CD4-positive, alpha-beta T cell (primary cell): ENCODE measurements at regions not wholly inside any gene's neighbourhood (a gene's known extent, or its start where the extent isn't known, plus 50 kb on each side); places are given as distances from the start of the nearest gene placed in this dataset.

Experiments used
- ATAC-seq: fragments of 200-7000 bp; cut with Tn5 transposase; one replicate; pipeline ENCODE4 v1.10.0; 2022; ENCODE audit warnings: mild to moderate bottlenecking; ENCODE audit not compliant: poor library complexity
- CTCF ChIA-PET: fragments of 350-600 bp; sonication (Branson Sonifier 250); formaldehyde crosslinking; loops from one replicate; lab custom pipeline; 2021; ENCODE audit warnings: antibody characterized with exemption, inconsistent platforms; lab: Charles Lee
- POLR2A ChIA-PET: fragments of 350-600 bp; sonication (Branson Sonifier 250); formaldehyde crosslinking; loops from one replicate; lab custom pipeline; 2021; ENCODE audit warnings: antibody characterized with exemption, inconsistent platforms; lab: Charles Lee
- DNase-seq, 14 experiments: peaks; one replicate each; pipeline ENCODE4 v3.0.0-alpha.2; 2013 to 2020; ENCODE audit warnings: mixed read lengths in 2 of 14
- H3K27ac ChIP-seq, 2 donors: one replicate each; pipeline versions ENCODE4 v1.5.1 to v1.7.0; 2013; ENCODE audit warnings: low read length in 2 of 2, low read depth in 1 of 2, mild to moderate bottlenecking in 1 of 2
- H3K27me3 ChIP-seq, 2 experiments: 1 replicate in 1 of 2; 2 replicates in 1 of 2; pipeline versions ENCODE4 v1.6.1 to v1.7.0; 2013; ENCODE audit warnings: low read length in 2 of 2, control low read depth in 1 of 2, mild to moderate bottlenecking in 1 of 2, moderate library complexity in 1 of 2; ENCODE audit not compliant: insufficient read depth in 2 of 2, control insufficient read depth in 1 of 2
- H3K36me3 ChIP-seq: one replicate; pipeline ENCODE4 v1.6.1; 2013; ENCODE audit warnings: low read length, control low read depth; ENCODE audit not compliant: insufficient read depth
- H3K4me1 ChIP-seq: one replicate; pipeline ENCODE4 v1.6.1; 2013; ENCODE audit warnings: low read length, control low read depth; ENCODE audit not compliant: insufficient read depth
- H3K4me3 ChIP-seq: one replicate; pipeline ENCODE4 v1.5.1; 2013; ENCODE audit warnings: mild to moderate bottlenecking, low read length, moderate library complexity
- H3K9me3 ChIP-seq, 2 experiments: 1 replicate in 1 of 2; 2 replicates in 1 of 2; pipeline versions ENCODE4 v1.6.1 to v1.7.0; 2013; ENCODE audit warnings: low read length in 2 of 2, mild to moderate bottlenecking in 2 of 2, control low read depth in 1 of 2, moderate library complexity in 1 of 2; ENCODE audit not compliant: control insufficient read depth in 1 of 2, insufficient read depth in 1 of 2
- H3K27ac Mint-ChIP-seq: one replicate; pipeline ENCODE4 v1.8.0; 2020; ENCODE audit warnings: mixed read lengths
- H3K27me3 Mint-ChIP-seq: one replicate; pipeline ENCODE4 v1.8.0; 2021; ENCODE audit warnings: mixed read lengths
- H3K36me3 Mint-ChIP-seq: one replicate; pipeline ENCODE4 v1.8.0; 2021; ENCODE audit warnings: low read depth, mixed read lengths
- H3K4me1 Mint-ChIP-seq: one replicate; pipeline ENCODE4 v1.8.0; 2021; ENCODE audit warnings: low read depth, mixed read lengths
- H3K4me3 Mint-ChIP-seq: one replicate; pipeline ENCODE4 v1.8.0; 2020; ENCODE audit warnings: mild to moderate bottlenecking, mixed read lengths
- H3K9me3 Mint-ChIP-seq: one replicate; pipeline ENCODE4 v1.8.0; 2020; ENCODE audit warnings: mixed read lengths
- intact Hi-C, 2 experiments: fragments of 100-400 bp; cut with DNase I in 1 of 2; cut with micrococcal nuclease in 1 of 2; formaldehyde crosslinking; loops; one replicate each; pipeline versions ENCODE4 v1.15.1 to v1.9.0; 2023 to 2025; cut with DNase I, micrococcal nuclease
- TF ChIP-seq, protein P1 (sequence below): fragments of 200-600 bp; IDR thresholded peaks from one replicate; pipeline ENCODE4 v1.8.0; 2022; ENCODE audit warnings: antibody characterized with exemption, mild to moderate bottlenecking

DNA sequence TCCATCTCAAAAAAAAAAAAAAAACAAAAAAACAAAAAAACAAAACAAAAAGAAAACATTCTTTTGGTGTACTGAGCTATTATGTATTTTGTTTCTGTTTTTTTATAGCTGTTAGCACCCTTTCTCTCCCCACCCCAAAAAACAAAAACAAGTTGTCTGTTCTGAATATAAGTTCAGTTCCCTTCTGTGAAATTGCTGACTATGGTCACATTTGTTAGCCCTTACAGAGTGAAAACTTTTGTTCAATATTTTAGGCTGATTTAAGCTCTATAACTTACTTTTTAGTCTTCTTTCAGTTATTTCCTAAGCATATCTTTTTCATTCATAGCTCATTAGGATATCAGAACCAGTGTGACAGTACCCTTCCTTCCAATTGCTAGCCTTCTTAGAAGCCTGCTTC, 1056.6 kb upstream of the NCAM2 start:
- Mint-ChIP-seq H3K9me3 (peaks cover 11% of the 10 kb centered on the region), H3K36me3 (no peaks in the 10 kb centered on the region), H3K27ac (no peak overlapping the region), H3K4me3 (no peak overlapping the region), H3K27me3 (no peaks in the 10 kb centered on the region), H3K4me1 (no peaks in the 10 kb centered on the region)
- no peaks in the 10 kb centered on the region for H3K36me3 ChIP-seq
- CTCF ChIA-PET = no interaction called here
- TF ChIP-seq, protein P1, sequence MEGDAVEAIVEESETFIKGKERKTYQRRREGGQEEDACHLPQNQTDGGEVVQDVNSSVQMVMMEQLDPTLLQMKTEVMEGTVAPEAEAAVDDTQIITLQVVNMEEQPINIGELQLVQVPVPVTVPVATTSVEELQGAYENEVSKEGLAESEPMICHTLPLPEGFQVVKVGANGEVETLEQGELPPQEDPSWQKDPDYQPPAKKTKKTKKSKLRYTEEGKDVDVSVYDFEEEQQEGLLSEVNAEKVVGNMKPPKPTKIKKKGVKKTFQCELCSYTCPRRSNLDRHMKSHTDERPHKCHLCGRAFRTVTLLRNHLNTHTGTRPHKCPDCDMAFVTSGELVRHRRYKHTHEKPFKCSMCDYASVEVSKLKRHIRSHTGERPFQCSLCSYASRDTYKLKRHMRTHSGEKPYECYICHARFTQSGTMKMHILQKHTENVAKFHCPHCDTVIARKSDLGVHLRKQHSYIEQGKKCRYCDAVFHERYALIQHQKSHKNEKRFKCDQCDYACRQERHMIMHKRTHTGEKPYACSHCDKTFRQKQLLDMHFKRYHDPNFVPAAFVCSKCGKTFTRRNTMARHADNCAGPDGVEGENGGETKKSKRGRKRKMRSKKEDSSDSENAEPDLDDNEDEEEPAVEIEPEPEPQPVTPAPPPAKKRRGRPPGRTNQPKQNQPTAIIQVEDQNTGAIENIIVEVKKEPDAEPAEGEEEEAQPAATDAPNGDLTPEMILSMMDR = no peak
- peaks cover 0 to 10% of the 10 kb centered on the region in 2 experiments for H3K9me3 ChIP-seq
- H3K4me1 ChIP-seq = no peaks in the 10 kb centered on the region
- H3K4me3 ChIP-seq = no peak overlapping the region
- H3K27ac ChIP-seq = no peak overlapping the region
- no peak for ATAC-seq
- intact Hi-C loops = no loop called here
- no peak for DNase-seq
- no peaks in the 10 kb centered on the region for H3K27me3 ChIP-seq
- POLR2A ChIA-PET = no interaction called here

DNA sequence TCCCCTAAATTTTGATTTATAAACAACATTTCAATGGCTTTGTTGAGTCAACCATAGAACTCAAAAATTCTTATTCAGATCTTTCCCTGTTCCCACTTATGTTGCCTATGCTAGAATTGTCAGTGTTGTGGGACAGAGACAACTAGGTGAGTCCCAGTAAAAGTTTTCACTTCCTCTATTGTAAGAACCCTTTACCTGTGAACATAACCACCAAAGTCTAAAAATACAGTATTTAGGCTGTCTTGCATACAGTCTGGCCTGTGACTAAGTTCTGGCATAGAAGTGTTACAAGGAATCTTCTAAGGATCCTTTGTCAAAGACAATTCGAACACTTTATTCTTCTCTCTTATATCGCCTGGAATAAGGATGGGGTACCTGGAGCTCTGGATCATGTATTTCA, 1047.9 kb upstream of the NCAM2 start:
- Mint-ChIP-seq H3K27me3 (no peaks in the 10 kb centered on the region), H3K4me3 (no peak overlapping the region), H3K36me3 (no peaks in the 10 kb centered on the region), H3K9me3 (peaks cover 8% of the 10 kb centered on the region), H3K27ac (no peak overlapping the region), H3K4me1 (no peaks in the 10 kb centered on the region)
- Histone ChIP-seq H3K36me3 (no peaks in the 10 kb centered on the region), H3K27ac (no peak overlapping the region), H3K4me3 (no peak overlapping the region), H3K9me3 (peaks cover 0 to 3% of the 10 kb centered on the region in 2 experiments), H3K27me3 (no peaks in the 10 kb centered on the region), H3K4me1 (no peaks in the 10 kb centered on the region)
- CTCF ChIA-PET = no interaction called here
- TF ChIP-seq, protein P1 = no peak
- ATAC-seq (no peak), DNase-seq (no peak)
- intact Hi-C loops = no loop called here
- POLR2A ChIA-PET = no interaction called here

DNA sequence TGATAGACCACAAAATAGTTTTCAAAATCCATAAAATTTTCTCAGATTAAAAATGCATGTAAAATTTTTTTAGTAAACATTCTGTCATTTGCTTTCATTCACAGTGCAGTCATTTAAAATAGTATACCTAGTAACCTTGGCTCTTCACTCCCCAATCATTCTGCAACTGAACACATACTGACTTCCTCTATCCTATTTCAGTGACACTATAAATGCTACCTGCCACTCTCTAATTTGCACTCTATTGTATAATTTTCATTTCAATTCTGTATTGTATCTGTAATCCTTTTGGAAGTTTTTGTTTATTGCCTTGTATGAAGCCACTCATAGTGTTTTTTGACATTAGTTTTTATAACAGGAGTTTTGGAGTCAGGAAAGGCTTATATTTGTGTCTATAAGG, 1029.1 kb upstream of the NCAM2 start:
- ChIA-PET POLR2A (no interaction called here), CTCF (no interaction called here)
- ATAC-seq = no peak
- DNase-seq = no peak
- H3K4me1 ChIP-seq = no peaks in the 10 kb centered on the region
- H3K27me3 Mint-ChIP-seq = no peaks in the 10 kb centered on the region
- H3K36me3 Mint-ChIP-seq = no peaks in the 10 kb centered on the region
- H3K27me3 ChIP-seq = no peaks in the 10 kb centered on the region
- H3K36me3 ChIP-seq = no peaks in the 10 kb centered on the region
- H3K4me3 ChIP-seq = no peak overlapping the region
- H3K27ac Mint-ChIP-seq = no peak overlapping the region
- TF ChIP-seq, protein P1 = no peak
- H3K27ac ChIP-seq = no peak overlapping the region
- no peak overlapping the region for H3K4me3 Mint-ChIP-seq
- H3K9me3 ChIP-seq = peaks cover 8 to 17% of the 10 kb centered on the region in 2 experiments
- peaks cover 12% of the 10 kb centered on the region for H3K9me3 Mint-ChIP-seq
- intact Hi-C loops = no loop called here
- no peaks in the 10 kb centered on the region for H3K4me1 Mint-ChIP-seq
